BLaER1 treated with 17β-estradiol and CSF1 and Interleukin-3, amounts not matched to agents 10 nM and 100 nM (cell line): ENCODE measurements at regions not wholly inside any gene's neighbourhood (a gene's known extent, or its start where the extent isn't known, plus 50 kb on each side); places are given as distances from the start of the nearest gene placed in this dataset.

Source experiments
- H3K27ac ChIP-seq, 11 experiments: shearing (Covaris generic); formaldehyde crosslinking; 2 replicates each; pipeline ENCODE4 v1.8.1; 2022
- H3K27me3 ChIP-seq, 11 experiments: shearing (Covaris generic); formaldehyde crosslinking; 2 replicates each; pipeline ENCODE4 v1.8.1; 2022
- H3K36me3 ChIP-seq, 11 experiments: shearing (Covaris generic); formaldehyde crosslinking; 2 replicates each; pipeline ENCODE4 v1.8.1; 2022
- H3K4me1 ChIP-seq, 10 experiments: shearing (Covaris generic); formaldehyde crosslinking; 2 replicates each; pipeline ENCODE4 v1.8.1; 2022
- H3K4me2 ChIP-seq, 11 experiments: shearing (Covaris generic); formaldehyde crosslinking; 2 replicates each; pipeline ENCODE4 v1.8.1; 2022
- H3K4me3 ChIP-seq, 10 experiments: shearing (Covaris generic); formaldehyde crosslinking; 2 replicates each; pipeline ENCODE4 v1.8.1; 2022
- H3K9ac ChIP-seq, 11 experiments: shearing (Covaris generic); formaldehyde crosslinking; 2 replicates each; pipeline ENCODE4 v1.8.1; 2022
- H3K9me3 ChIP-seq, 11 experiments: shearing (Covaris generic); formaldehyde crosslinking; replicated peaks in 1 of 11; 2 replicates each; pipeline ENCODE4 v1.8.1; 2022
- H4K20me1 ChIP-seq, 11 experiments: shearing (Covaris generic); formaldehyde crosslinking; 2 replicates each; pipeline ENCODE4 v1.8.1; 2022
- Cebpa-rat ChIP-seq, 11 experiments: shearing (Covaris generic); IDR thresholded peaks; 2 replicates each; pipeline ENCODE4 v1.8.1; 2022

GRCh38 chr4:100891808-100892207 lies 374.0 kb upstream of the EMCN start:
- no peak for TF ChIP-seq Cebpa-rat (IDR thresholded peaks at IDR 0.05)
- Histone ChIP-seq H3K27ac (no peak overlapping the region), H3K9me3 (peaks cover 0 to 14% (median 7%) of the 10 kb centered on the region in 11 experiments; a peak in 9 of 22 replicates), H3K4me3 (no peak overlapping the region), H4K20me1 (no peaks in the 10 kb centered on the region), H3K9ac (no peak overlapping the region), H3K36me3 (no peaks in the 10 kb centered on the region), H3K27me3 (no peaks in the 10 kb centered on the region), H3K4me1 (peaks cover 0 to 11% (median 5%) of the 10 kb centered on the region in 10 experiments; a peak in 6 of 20 replicates), H3K4me2 (no peak overlapping the region)

- H3K27me3 ChIP-seq = no peaks in the 10 kb centered on the region
- no peak overlapping the region for H3K4me3 ChIP-seq
- H3K9ac ChIP-seq = no peak overlapping the region
- H3K4me2 ChIP-seq = no peak overlapping the region
- no peaks in the 10 kb centered on the region for H3K4me1 ChIP-seq
- H3K9me3 ChIP-seq = peaks cover 5 to 17% (median 10%) of the 10 kb centered on the region in 11 experiments; a peak in 13 of 22 replicates
- H3K36me3 ChIP-seq = no peaks in the 10 kb centered on the region
- no peak for TF ChIP-seq Cebpa-rat (IDR thresholded peaks at IDR 0.05)
- no peaks in the 10 kb centered on the region for H4K20me1 ChIP-seq
- no peak overlapping the region for H3K27ac ChIP-seq
Measured at GRCh38 chr4:100889898-100890297, 372.1 kb upstream of the EMCN start.

GRCh38 chr4:100889401-100889800 lies 371.6 kb upstream of the EMCN start:
- Histone ChIP-seq H3K4me2 (no peak overlapping the region), H3K27ac (no peak overlapping the region), H3K4me3 (no peak overlapping the region), H3K9me3 (peaks cover 5 to 17% (median 10%) of the 10 kb centered on the region in 11 experiments; a peak in 13 of 22 replicates), H4K20me1 (no peaks in the 10 kb centered on the region), H3K4me1 (no peaks in the 10 kb centered on the region), H3K9ac (no peak overlapping the region), H3K27me3 (no peaks in the 10 kb centered on the region), H3K36me3 (no peaks in the 10 kb centered on the region)
- no peak for TF ChIP-seq Cebpa-rat (IDR thresholded peaks at IDR 0.05)

DNA sequence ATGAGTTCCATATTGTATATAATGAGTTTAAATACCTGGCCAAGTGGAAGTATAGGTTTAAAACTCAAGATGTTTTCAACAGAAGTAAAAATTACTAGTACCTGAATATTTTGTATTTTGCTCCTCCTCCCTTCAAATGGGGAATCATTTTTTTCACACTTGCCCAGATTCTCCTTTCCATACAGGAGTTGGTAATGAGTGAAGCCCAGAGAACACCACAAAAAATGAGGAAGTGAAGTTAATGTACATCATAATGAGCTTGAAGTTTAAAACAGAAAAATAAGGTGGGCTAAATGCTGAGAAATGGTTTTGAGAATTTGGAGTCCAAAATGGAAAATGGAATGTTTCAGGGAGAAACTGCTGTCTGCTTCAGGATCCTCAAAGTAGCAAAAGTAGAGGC lies 364.8 kb upstream of the EMCN start:
- Histone ChIP-seq H3K9me3 (peaks cover 0 to 10% (median 5%) of the 10 kb centered on the region in 11 experiments; a peak in 4 of 22 replicates), H3K4me2 (no peak overlapping the region), H3K4me3 (no peak overlapping the region), H3K27me3 (no peaks in the 10 kb centered on the region), H3K9ac (no peak overlapping the region), H4K20me1 (no peaks in the 10 kb centered on the region), H3K36me3 (no peaks in the 10 kb centered on the region), H3K4me1 (no peaks in the 10 kb centered on the region), H3K27ac (no peak overlapping the region)
- no peak for TF ChIP-seq Cebpa-rat (IDR thresholded peaks at IDR 0.05)

GRCh38 chr4:100881283-100881682 lies 363.5 kb upstream of the EMCN start:
- no peak overlapping the region for H3K9ac ChIP-seq
- peaks cover 0 to 10% (median 5%) of the 10 kb centered on the region in 11 experiments; a peak in 4 of 22 replicates for H3K9me3 ChIP-seq
- H3K4me3 ChIP-seq = no peak overlapping the region
- TF ChIP-seq Cebpa-rat (IDR thresholded peaks at IDR 0.05) = no peak
- no peaks in the 10 kb centered on the region for H3K36me3 ChIP-seq
- H3K27me3 ChIP-seq = no peaks in the 10 kb centered on the region
- no peaks in the 10 kb centered on the region for H3K4me1 ChIP-seq
- no peak overlapping the region for H3K4me2 ChIP-seq
- no peak overlapping the region for H3K27ac ChIP-seq
- no peaks in the 10 kb centered on the region for H4K20me1 ChIP-seq

DNA sequence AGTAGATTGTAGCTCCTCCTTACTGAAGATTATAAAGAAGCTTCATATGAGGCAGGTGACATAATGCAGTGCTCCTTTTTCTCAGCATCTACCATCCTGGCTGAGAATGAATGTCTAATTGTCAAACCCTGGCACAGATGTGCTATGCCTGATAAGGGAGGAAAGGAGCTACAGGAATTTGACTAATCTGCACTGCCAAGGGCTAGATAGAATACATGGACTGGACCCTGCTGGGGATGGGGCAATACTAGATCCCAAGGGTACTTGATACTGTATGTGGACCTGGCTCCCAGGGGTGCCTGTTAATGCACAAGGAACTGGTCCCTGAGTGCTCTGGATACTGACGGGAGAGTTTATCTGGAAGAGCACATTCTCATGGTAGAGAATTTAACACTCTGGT lies 362.2 kb upstream of the EMCN start:
- Histone ChIP-seq H3K4me1 (no peaks in the 10 kb centered on the region), H3K36me3 (no peaks in the 10 kb centered on the region), H3K9ac (no peak overlapping the region), H3K27me3 (no peaks in the 10 kb centered on the region), H3K9me3 (0 out of 22 replicates have a peak, but pooled peaks cover 0 to 3% (median 0%) of the 10 kb centered on the region in 11 experiments), H3K4me3 (no peak overlapping the region), H3K27ac (no peak overlapping the region), H3K4me2 (no peak overlapping the region), H4K20me1 (no peaks in the 10 kb centered on the region)
- no peak for TF ChIP-seq Cebpa-rat (IDR thresholded peaks at IDR 0.05)

DNA sequence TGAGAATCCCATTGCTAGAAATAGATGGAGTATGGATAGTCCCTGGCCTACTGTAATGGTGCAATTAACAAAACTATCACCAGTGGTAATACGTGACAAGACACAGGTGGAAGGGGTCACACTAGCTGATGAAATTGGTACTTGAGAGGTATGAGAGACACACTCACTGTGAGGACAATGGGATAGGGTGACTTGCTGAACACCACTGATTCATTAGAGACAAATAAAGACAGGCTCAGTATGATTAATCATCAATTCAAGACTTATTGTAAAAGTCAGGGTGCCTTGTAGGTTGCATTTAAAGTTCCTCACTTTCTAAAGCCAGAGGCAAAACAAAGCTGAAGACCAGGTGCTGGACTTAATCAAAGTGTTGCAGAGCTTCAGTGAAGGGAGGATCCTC lies 361.6 kb upstream of the EMCN start:
- Histone ChIP-seq H3K27ac (no peak overlapping the region), H3K4me1 (no peaks in the 10 kb centered on the region), H3K36me3 (no peaks in the 10 kb centered on the region), H4K20me1 (no peaks in the 10 kb centered on the region), H3K27me3 (no peaks in the 10 kb centered on the region), H3K9me3 (0 out of 22 replicates have a peak, but pooled peaks cover 0 to under 1% (median 0%) of the 10 kb centered on the region in 11 experiments), H3K9ac (no peak overlapping the region), H3K4me2 (no peak overlapping the region), H3K4me3 (no peak overlapping the region)
- TF ChIP-seq Cebpa-rat (IDR thresholded peaks at IDR 0.05) = no peak

DNA sequence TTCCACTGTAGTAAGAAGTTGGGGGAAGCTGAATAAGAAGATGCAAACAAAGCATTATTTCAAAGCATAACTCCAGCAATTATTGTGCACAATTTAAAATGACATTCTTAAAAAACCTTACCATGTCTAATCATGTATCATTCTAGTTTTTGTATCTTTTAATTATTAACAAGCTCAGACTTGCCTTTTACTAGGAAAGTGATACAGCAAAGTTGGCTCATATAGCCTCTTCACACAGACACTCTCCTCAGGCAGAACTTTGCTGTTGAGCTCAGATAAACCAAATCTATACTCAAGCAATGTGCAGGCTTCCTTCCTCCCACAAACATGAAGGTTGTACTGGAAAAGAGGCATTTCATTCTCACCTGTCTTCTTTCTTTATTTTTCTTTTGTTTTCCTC lies 358.7 kb upstream of the EMCN start:
- no peaks in the 10 kb centered on the region for H3K9me3 ChIP-seq
- H3K36me3 ChIP-seq = no peaks in the 10 kb centered on the region
- H3K27me3 ChIP-seq = no peaks in the 10 kb centered on the region
- TF ChIP-seq Cebpa-rat (IDR thresholded peaks at IDR 0.05) = no peak
- H3K27ac ChIP-seq = no peak overlapping the region
- H3K9ac ChIP-seq = no peak overlapping the region
- no peak overlapping the region for H3K4me3 ChIP-seq
- H3K4me2 ChIP-seq = no peak overlapping the region
- no peaks in the 10 kb centered on the region for H3K4me1 ChIP-seq
- no peaks in the 10 kb centered on the region for H4K20me1 ChIP-seq

DNA sequence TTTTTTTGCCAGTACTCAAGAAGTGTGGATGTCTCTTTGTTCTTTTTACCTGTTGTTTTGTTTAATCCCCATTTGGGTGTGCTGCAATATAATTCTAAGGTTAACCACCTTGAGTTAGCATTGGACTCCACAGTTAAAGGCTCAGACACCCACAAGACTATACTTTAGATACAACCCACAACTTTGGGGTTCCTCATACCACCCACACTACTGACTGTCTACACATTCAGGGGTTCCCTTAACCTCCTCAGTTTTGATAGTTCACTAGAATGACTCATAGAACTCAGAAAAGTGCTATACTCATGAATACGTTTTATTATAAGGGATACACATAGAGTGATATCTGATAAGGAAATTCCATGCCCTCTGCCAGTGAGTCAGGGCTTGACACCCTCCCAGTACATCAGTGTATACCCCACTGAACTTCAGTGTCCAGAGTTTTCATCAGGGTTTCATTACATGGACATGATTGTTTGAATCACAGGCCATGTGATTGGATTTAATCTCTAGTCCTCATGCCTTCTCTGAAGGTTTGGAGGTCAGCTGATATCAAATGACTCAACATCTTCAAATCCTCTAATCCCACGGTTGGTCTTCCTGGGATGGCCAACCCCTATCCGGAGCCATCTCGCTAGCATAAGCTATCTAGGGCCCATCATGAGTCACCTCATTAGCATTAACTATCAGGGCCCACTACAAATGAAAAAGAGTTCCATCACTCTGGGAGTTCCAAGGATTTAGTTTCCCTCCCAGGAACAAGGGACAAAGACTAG lies 357.7 kb upstream of the EMCN start:
- TF ChIP-seq Cebpa-rat (IDR thresholded peaks at IDR 0.05) = no peak
- no peaks in the 10 kb centered on the region for H3K9me3 ChIP-seq
- H3K27ac ChIP-seq = no peak overlapping the region
- no peaks in the 10 kb centered on the region for H3K27me3 ChIP-seq
- H4K20me1 ChIP-seq = no peaks in the 10 kb centered on the region
- no peaks in the 10 kb centered on the region for H3K4me1 ChIP-seq
- no peak overlapping the region for H3K4me2 ChIP-seq
- H3K9ac ChIP-seq = no peak overlapping the region
- H3K36me3 ChIP-seq = no peaks in the 10 kb centered on the region
- no peak overlapping the region for H3K4me3 ChIP-seq

DNA sequence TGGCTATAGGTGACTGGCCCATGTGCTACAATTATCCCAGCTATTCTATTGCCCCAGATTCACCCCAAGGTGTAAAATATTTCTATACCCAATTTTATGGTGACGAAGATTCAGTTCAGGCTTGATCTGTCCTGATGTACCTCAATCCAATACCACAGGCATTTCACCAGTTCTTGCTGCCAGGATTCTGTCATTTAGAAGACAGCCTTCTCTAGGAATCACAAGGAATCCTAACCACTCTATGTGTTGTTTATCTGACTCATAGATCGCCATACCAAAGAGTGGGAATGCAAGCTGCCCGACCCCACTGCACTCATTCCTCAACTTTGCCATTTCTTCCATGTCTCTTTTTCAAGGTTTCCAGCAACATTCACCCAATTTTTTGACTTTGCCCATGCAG lies 355.0 kb upstream of the EMCN start:
- H4K20me1 ChIP-seq = no peaks in the 10 kb centered on the region
- TF ChIP-seq Cebpa-rat (IDR thresholded peaks at IDR 0.05) = no peak
- H3K9me3 ChIP-seq = peaks cover 0 to 9% (median 0%) of the 10 kb centered on the region in 11 experiments; a peak in 1 of 22 replicates
- no peak overlapping the region for H3K4me2 ChIP-seq
- no peaks in the 10 kb centered on the region for H3K27me3 ChIP-seq
- peaks cover 0 to 3% (median 0%) of the 10 kb centered on the region in 10 experiments; a peak in 1 of 20 replicates for H3K4me1 ChIP-seq
- H3K9ac ChIP-seq = no peak overlapping the region
- H3K27ac ChIP-seq = no peak overlapping the region
- H3K36me3 ChIP-seq = no peaks in the 10 kb centered on the region
- H3K4me3 ChIP-seq = no peak overlapping the region
